GM10266 (cell line): ENCODE measurements at regions not wholly inside any gene's neighbourhood (a gene's known extent, or its start where the extent isn't known, plus 50 kb on each side); places are given as distances from the start of the nearest gene placed in this dataset.
"Not testable (repeated sequence)": the region's sequence is repeated elsewhere in the genome, so short reads cannot be mapped to it uniquely, and the experiment has no call there.

Experiments used
- DNase-seq: peaks from one replicate; pipeline ENCODE4 v3.0.0; 2012; ENCODE audit errors: extremely low spot score
- CTCF ChIP-seq: IDR thresholded peaks from 2 replicates; pipeline ENCODE4 v1.5.1; 2012; ENCODE audit warnings: mild to moderate bottlenecking, low read depth; ENCODE audit not compliant: control insufficient read depth, insufficient read depth; ENCODE audit errors: missing control alignments

GRCh38 chr16:86231996-86232350 lies 278.4 kb upstream of the FOXF1 start:
- DNase-seq: no peak
- TF ChIP-seq CTCF: no peak

GRCh38 chr16:86232496-86232895 lies 277.8 kb upstream of the FOXF1 start:
- DNase-seq: no peak
- TF ChIP-seq CTCF: no peak

GRCh38 chr16:86233506-86233905 lies 276.8 kb upstream of the FOXF1 start:
- not testable (repeated sequence) for DNase-seq

GRCh38 chr16:86239381-86239780 lies 270.9 kb upstream of the FOXF1 start:
- no peak for TF ChIP-seq CTCF
- no peak for DNase-seq

- no peak for TF ChIP-seq CTCF
Measured at GRCh38 chr16:86240716-86241363, 269.5 kb upstream of the FOXF1 start.

GRCh38 chr16:86241681-86242080 lies 268.6 kb upstream of the FOXF1 start:
- DNase-seq: no peak
- TF ChIP-seq CTCF: no peak

More at GRCh38 chr16:86240716-86241363, 269.5 kb upstream of the FOXF1 start:
- DNase-seq: no peak

- no peak for TF ChIP-seq CTCF
- DNase-seq: no peak
Measured at GRCh38 chr16:86242244-86243122, 267.8 kb upstream of the FOXF1 start.
